ENCODE measurements at regions not wholly inside any gene's neighbourhood (a gene's known extent, or its start where the extent isn't known, plus 50 kb on each side); places are given as distances from the start of the nearest gene placed in this dataset.

DNA sequence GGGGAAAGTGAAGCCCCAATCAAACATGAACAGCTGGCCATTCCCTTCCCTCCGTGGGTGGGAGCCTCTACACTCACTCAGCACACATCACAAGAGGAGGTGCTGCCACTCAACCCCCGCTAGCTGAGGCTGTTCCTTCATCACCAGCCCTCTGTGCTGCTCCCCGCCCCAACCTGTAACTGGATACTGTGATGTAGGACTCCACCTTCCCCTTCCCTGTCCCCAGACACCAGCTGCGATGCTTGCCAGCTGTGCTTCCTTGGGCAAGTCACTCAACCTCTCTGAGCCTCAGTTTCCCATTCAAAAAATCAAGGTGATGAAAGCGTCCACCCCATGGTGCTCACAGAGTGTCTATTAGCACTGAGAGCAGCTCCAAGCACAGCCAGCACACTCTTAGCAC lies 273.2 kb downstream of the MRTFB start:
- DNase-seq: no peak
- WGBS, 4 donors: 79 to 85% (median 79%) methylated on average over 4 to 5 of the region's 5 CpGs
- H3K4me1 ChIP-seq (replicated peaks in 1 of 2): peaks cover 0 to 6% of the 10 kb centered on the region in 2 donors
- H3K9me3 ChIP-seq (replicated peaks in 1 of 3): no peaks in the 10 kb centered on the region
- H3K36me3 ChIP-seq (replicated peaks in 1 of 2): no peaks in the 10 kb centered on the region
- intact Hi-C loops (cut with DNase I): no loop called here
- H3K4me3 ChIP-seq: no peak overlapping the region
- TF ChIP-seq, protein P1, sequence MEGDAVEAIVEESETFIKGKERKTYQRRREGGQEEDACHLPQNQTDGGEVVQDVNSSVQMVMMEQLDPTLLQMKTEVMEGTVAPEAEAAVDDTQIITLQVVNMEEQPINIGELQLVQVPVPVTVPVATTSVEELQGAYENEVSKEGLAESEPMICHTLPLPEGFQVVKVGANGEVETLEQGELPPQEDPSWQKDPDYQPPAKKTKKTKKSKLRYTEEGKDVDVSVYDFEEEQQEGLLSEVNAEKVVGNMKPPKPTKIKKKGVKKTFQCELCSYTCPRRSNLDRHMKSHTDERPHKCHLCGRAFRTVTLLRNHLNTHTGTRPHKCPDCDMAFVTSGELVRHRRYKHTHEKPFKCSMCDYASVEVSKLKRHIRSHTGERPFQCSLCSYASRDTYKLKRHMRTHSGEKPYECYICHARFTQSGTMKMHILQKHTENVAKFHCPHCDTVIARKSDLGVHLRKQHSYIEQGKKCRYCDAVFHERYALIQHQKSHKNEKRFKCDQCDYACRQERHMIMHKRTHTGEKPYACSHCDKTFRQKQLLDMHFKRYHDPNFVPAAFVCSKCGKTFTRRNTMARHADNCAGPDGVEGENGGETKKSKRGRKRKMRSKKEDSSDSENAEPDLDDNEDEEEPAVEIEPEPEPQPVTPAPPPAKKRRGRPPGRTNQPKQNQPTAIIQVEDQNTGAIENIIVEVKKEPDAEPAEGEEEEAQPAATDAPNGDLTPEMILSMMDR (IDR thresholded peaks at IDR 0.05): no peak
- H3K27ac ChIP-seq: no peak overlapping the region
- no peaks in the 10 kb centered on the region for H3K27me3 ChIP-seq

DNA sequence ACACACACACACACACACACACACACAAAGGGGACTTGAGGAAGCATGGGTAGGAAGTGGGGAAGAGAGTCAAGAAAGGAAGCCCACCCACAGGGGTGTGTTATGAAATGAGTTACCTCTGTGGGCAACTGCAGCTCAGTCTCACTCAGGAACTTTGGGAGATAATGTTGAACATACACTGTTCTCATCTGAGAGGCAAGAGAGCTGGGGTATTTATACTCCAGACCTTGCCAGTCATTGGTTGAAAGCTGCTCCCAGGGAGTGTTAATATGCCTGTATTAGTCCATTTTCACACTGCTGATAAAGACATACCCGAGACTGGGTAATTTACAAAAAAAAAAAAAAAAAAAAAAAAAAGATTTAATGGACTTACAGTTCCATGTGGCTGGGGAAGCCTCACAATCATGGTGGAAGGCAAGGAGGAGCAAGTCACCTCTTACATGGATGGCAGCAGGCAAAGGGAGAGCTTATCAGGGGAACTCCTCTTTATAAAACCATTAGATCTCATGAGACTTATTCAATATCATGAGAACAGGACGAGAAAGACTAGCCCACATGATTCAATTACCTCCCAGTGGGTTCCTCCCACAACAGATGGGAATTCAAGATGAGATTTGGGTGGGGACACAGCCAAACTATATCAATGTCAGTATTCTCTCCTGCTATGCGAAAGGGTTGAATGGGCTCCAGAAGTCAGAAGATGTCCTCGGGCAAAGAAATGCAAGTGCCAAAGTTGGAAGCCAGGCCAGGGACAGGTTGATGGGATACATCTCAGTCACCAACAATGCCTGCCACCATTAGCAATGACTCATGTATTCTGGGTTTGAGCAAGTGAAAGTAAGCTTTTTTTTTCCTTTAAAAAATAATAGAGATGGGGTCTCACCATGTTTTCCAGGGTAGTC lies 270.5 kb downstream of the MRTFB start:
- TF ChIP-seq, protein P1 (IDR thresholded peaks at IDR 0.05): no peak
- no peak for TF ChIP-seq POLR2A (IDR thresholded peaks at IDR 0.05)
- 79 to 91% (median 85%) methylated on average over 4 of the region's 4 CpGs for WGBS, 4 donors
- Histone ChIP-seq H3K4me3 (no peak overlapping the region), H3K9me3 (replicated peaks in 1 of 3) (no peaks in the 10 kb centered on the region), H3K27ac (no peak overlapping the region), H3K36me3 (replicated peaks in 1 of 2) (no peaks in the 10 kb centered on the region), H3K27me3 (no peaks in the 10 kb centered on the region), H3K4me1 (replicated peaks in 1 of 2) (no peaks in the 10 kb centered on the region)
- no peak for DNase-seq
- intact Hi-C loops (cut with DNase I): no loop called here

DNA sequence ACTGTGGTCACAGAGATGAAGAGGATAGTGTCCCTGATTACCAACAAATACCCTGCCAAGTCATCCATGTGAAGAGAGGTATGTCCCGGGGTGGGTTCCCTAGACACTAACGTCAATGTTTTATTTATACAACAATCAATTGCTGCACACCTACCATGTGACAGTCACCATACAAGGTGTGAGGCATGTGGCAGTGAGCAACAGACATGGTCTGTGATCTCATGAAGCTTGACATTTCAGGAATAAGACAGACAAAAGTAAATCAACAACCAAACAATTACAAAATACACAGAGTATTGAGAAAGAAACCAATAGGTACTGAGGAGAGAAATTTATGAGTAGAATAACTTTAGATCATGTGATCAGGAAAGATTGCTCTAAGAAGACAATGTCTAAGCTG lies 268.6 kb downstream of the MRTFB start:
- 91 to 94% (median 93%) methylated on average over 2 of the region's 2 CpGs for WGBS, 4 donors
- no peak overlapping the region for H3K4me3 ChIP-seq
- H3K27ac ChIP-seq: no peak overlapping the region
- no peaks in the 10 kb centered on the region for H3K9me3 ChIP-seq (replicated peaks in 1 of 3)
- TF ChIP-seq, protein P1 (IDR thresholded peaks at IDR 0.05): no peak
- no peak for TF ChIP-seq POLR2A (IDR thresholded peaks at IDR 0.05)
- no peaks in the 10 kb centered on the region for H3K36me3 ChIP-seq (replicated peaks in 1 of 2)
- H3K27me3 ChIP-seq: no peaks in the 10 kb centered on the region
- intact Hi-C loops (cut with DNase I): no loop called here
- no peaks in the 10 kb centered on the region for H3K4me1 ChIP-seq (replicated peaks in 1 of 2)
- DNase-seq: no peak

DNA sequence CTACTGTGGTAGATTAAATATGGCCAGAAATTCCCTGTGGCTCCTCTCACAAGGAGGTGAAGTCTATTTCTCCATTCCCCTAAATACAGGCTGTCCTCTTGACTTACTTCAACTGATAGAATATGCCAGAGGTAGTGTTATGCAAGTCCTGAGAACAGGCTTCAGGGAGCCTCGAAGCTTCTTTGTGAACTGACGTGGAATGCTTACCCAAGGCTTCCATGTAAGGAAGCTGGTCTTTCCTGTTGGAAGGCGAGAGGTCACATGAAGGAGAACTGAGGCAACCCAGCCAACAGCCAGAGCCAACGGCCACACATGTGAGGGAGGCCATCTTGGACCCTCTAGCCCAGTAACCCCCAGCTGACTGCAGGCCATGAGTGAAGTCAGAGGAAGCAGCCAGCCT lies 267.9 kb downstream of the MRTFB start:
- Histone ChIP-seq H3K36me3 (replicated peaks in 1 of 2) (no peaks in the 10 kb centered on the region), H3K27ac (no peak overlapping the region), H3K4me3 (no peak overlapping the region), H3K27me3 (no peaks in the 10 kb centered on the region), H3K9me3 (replicated peaks in 1 of 3) (no peaks in the 10 kb centered on the region), H3K4me1 (replicated peaks in 1 of 2) (no peaks in the 10 kb centered on the region)
- intact Hi-C loops (cut with DNase I): no loop called here
- no peak for DNase-seq
- TF ChIP-seq, protein P1 (IDR thresholded peaks at IDR 0.05): no peak
- no peak for TF ChIP-seq POLR2A (IDR thresholded peaks at IDR 0.05)
- WGBS, 4 donors: 67 to 86% (median 81%) methylated on average over 4 of the region's 4 CpGs
